Caco-2 (cell line): ENCODE measurements at regions not wholly inside any gene's neighbourhood (a gene's known extent, or its start where the extent isn't known, plus 50 kb on each side); places are given as distances from the start of the nearest gene placed in this dataset.

Experiments used
- BruUV-seq: library from RNA; stranded (reverse); fragments of 400-500 nt; replicated peaks from 2 replicates; lab custom pipeline; 2021; lab: Mats Ljungman, UMichigan
- CTCF ChIA-PET: fragments of 300-600 bp; sonication (Branson Sonifier 250); formaldehyde crosslinking; loops from one replicate; lab custom pipeline; 2022; ENCODE audit warnings: antibody characterized with exemption; lab: Charles Lee
- POLR2A ChIA-PET: fragments of 300-600 bp; sonication (Branson Sonifier 250); formaldehyde crosslinking; loops from one replicate; lab custom pipeline; 2022; ENCODE audit warnings: antibody characterized with exemption; lab: Charles Lee
- DNase-seq, 2 experiments: peaks; one replicate each; pipeline versions ENCODE4 v3.0.0 to v3.0.0-alpha.2; 2020 to 2022
- H3K27me3 ChIP-seq: replicated peaks from 2 replicates; pipeline ENCODE4 v1.6.0; 2011; ENCODE audit warnings: low read length; ENCODE audit not compliant: control insufficient read depth, insufficient read depth
- H3K36me3 ChIP-seq: 2 replicates; pipeline ENCODE4 v1.5.1; 2011; ENCODE audit warnings: low read length; ENCODE audit not compliant: control insufficient read depth, insufficient read depth
- H3K4me1 ChIP-seq: fragments of 250-450 bp; sonication (Bioruptor Pico); 2 replicates; pipeline ENCODE4 v1.5.1; 2020; ENCODE audit warnings: mild to moderate bottlenecking
- H3K4me3 ChIP-seq: 2 replicates; pipeline ENCODE4 v1.5.1; 2011; ENCODE audit warnings: low read depth, mild to moderate bottlenecking, control low read depth, low read length
- H3K9me3 ChIP-seq: fragments of 250-450 bp; sonication (Bioruptor Pico); 2 replicates; pipeline ENCODE4 v1.5.1; 2020; ENCODE audit warnings: mild to moderate bottlenecking, moderate library complexity
- H3K27ac Mint-ChIP-seq: one replicate; pipeline ENCODE4 v1.8.0; 2022; ENCODE audit warnings: mixed read lengths; ENCODE audit not compliant: unreplicated experiment
- H3K27me3 Mint-ChIP-seq: one replicate; pipeline ENCODE4 v1.8.0; 2022; ENCODE audit warnings: mixed read lengths; ENCODE audit not compliant: insufficient read depth, unreplicated experiment
- H3K36me3 Mint-ChIP-seq: one replicate; pipeline ENCODE4 v1.8.0; 2022; ENCODE audit warnings: mild to moderate bottlenecking, mixed read lengths; ENCODE audit not compliant: insufficient read depth, unreplicated experiment
- H3K4me1 Mint-ChIP-seq: one replicate; pipeline ENCODE4 v1.8.0; 2022; ENCODE audit warnings: low read depth, mixed read lengths; ENCODE audit not compliant: unreplicated experiment
- H3K4me3 Mint-ChIP-seq: one replicate; pipeline ENCODE4 v1.8.0; 2022; ENCODE audit warnings: mild to moderate bottlenecking, moderate library complexity, mixed read lengths; ENCODE audit not compliant: unreplicated experiment
- H3K9me3 Mint-ChIP-seq: one replicate; pipeline ENCODE4 v1.8.0; 2022; ENCODE audit warnings: mixed read lengths; ENCODE audit not compliant: unreplicated experiment
- intact Hi-C: fragments of 100-400 bp; cut with micrococcal nuclease; formaldehyde crosslinking; loops from one replicate; pipeline ENCODE4 v1.10.0; 2022; ENCODE audit not compliant: unreplicated experiment
- TF ChIP-seq, protein P1 (sequence below), 2 experiments: fragments of 200-600 bp in 1 of 2; IDR thresholded peaks; 1 replicate in 1 of 2; 2 replicates in 1 of 2; pipeline versions ENCODE4 v1.5.1 to v1.8.0; 2011 to 2022; ENCODE audit warnings: antibody characterized with exemption in 1 of 2, control low read depth in 1 of 2, inconsistent platforms in 1 of 2, low read depth in 1 of 2, low read length in 1 of 2, mild to moderate bottlenecking in 1 of 2, moderate library complexity in 1 of 2; ENCODE audit not compliant: insufficient read depth in 1 of 2, severe bottlenecking in 1 of 2, unreplicated experiment in 1 of 2

DNA sequence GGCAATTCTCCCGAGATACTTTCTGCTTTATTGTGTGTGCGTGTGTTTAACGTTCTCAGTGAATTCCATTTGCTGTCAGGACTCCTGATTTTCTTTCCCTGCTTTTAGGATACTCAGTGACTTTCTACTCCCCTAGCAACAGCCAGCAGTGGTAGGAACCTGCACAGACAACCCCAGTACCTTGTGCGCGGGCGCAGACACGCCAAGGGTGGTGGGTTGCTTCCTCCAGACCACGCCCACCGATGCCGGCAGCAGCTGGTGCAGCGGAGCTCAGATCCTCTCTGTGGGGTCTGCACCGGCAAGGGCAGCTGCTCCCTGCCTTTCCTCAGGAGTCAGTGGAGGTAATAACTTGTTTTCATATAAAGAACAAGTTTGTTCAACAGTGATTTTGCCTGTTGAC lies 225.1 kb upstream of the NDN start:
- CTCF ChIA-PET = no interaction called here
- H3K4me1 Mint-ChIP-seq = no peaks in the 10 kb centered on the region
- H3K36me3 Mint-ChIP-seq = no peaks in the 10 kb centered on the region
- no peak overlapping the region for H3K4me3 Mint-ChIP-seq
- no peaks in the 10 kb centered on the region for H3K4me1 ChIP-seq
- no TSS peak for BruUV-seq
- intact Hi-C loops = no loop called here
- POLR2A ChIA-PET = no interaction called here
- no peak overlapping the region for H3K4me3 ChIP-seq
- H3K27ac Mint-ChIP-seq = no peak overlapping the region
- peaks cover 6% of the 10 kb centered on the region for H3K27me3 Mint-ChIP-seq
- no peaks in the 10 kb centered on the region for H3K27me3 ChIP-seq
- TF ChIP-seq, protein P1, sequence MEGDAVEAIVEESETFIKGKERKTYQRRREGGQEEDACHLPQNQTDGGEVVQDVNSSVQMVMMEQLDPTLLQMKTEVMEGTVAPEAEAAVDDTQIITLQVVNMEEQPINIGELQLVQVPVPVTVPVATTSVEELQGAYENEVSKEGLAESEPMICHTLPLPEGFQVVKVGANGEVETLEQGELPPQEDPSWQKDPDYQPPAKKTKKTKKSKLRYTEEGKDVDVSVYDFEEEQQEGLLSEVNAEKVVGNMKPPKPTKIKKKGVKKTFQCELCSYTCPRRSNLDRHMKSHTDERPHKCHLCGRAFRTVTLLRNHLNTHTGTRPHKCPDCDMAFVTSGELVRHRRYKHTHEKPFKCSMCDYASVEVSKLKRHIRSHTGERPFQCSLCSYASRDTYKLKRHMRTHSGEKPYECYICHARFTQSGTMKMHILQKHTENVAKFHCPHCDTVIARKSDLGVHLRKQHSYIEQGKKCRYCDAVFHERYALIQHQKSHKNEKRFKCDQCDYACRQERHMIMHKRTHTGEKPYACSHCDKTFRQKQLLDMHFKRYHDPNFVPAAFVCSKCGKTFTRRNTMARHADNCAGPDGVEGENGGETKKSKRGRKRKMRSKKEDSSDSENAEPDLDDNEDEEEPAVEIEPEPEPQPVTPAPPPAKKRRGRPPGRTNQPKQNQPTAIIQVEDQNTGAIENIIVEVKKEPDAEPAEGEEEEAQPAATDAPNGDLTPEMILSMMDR (IDR thresholded peaks at IDR 0.05; ENCODE audit: insufficient read depth in 1 of 2, low read depth in 1 of 2, low read length in 1 of 2, severe bottlenecking in 1 of 2, unreplicated experiment in 1 of 2) = no peak
- H3K9me3 Mint-ChIP-seq = no peaks in the 10 kb centered on the region
- no peaks in the 10 kb centered on the region for H3K9me3 ChIP-seq
- no peak for DNase-seq
- H3K36me3 ChIP-seq = no peaks in the 10 kb centered on the region

DNA sequence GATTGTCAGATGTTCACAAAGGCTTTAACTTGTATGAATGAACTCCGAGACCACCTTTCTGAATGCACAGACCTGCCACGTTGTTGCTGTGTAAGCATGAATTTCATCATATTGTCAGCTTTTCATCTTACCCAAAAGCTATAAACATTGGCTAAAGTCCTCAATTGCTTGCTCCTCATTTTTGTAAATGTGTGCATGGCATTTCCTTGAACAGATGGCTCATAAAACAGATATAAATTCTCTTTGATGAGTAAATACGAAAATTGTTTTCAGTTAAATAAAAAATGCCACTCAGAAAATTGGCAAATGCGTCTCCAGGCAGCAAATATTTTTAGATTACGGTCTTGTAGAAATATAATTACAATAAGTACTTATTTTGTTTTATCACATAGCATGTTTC lies 226.0 kb upstream of the NDN start:
- no peaks in the 10 kb centered on the region for H3K4me1 ChIP-seq
- H3K36me3 ChIP-seq = no peaks in the 10 kb centered on the region
- no peaks in the 10 kb centered on the region for H3K9me3 ChIP-seq
- BruUV-seq = no TSS peak
- ChIA-PET POLR2A (no interaction called here), CTCF (no interaction called here)
- peaks cover 6% of the 10 kb centered on the region for H3K27me3 Mint-ChIP-seq
- no peak for DNase-seq
- intact Hi-C loops = no loop called here
- H3K4me3 Mint-ChIP-seq = no peak overlapping the region
- no peaks in the 10 kb centered on the region for H3K4me1 Mint-ChIP-seq
- H3K36me3 Mint-ChIP-seq = no peaks in the 10 kb centered on the region
- H3K4me3 ChIP-seq = no peak overlapping the region
- H3K9me3 Mint-ChIP-seq = no peaks in the 10 kb centered on the region
- TF ChIP-seq, protein P1 (IDR thresholded peaks at IDR 0.05; ENCODE audit: insufficient read depth in 1 of 2, low read depth in 1 of 2, low read length in 1 of 2, severe bottlenecking in 1 of 2, unreplicated experiment in 1 of 2) = no peak
- H3K27me3 ChIP-seq = no peaks in the 10 kb centered on the region
- no peak overlapping the region for H3K27ac Mint-ChIP-seq

DNA sequence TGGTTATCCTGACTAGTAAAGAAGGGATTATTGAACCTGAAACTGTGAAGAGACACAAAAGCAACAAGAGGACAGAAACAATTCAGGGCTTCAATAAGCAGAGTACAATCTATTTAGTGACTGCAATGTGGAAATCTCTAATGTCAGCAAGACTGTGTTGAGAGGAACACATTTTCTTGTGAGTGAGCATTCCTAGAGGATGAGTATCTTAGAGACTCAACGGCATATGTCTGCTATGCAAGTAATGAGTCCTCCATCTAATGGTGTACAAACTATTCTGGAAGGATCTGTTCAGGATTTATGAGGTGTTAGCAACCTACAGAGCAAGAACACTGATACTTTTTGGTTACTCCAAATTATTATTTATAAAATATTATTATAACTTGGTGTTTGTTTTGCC lies 226.5 kb upstream of the NDN start:
- ChIA-PET POLR2A (no interaction called here), CTCF (no interaction called here)
- Mint-ChIP-seq H3K4me1 (no peaks in the 10 kb centered on the region), H3K27ac (no peak overlapping the region), H3K4me3 (no peak overlapping the region), H3K36me3 (no peaks in the 10 kb centered on the region), H3K9me3 (no peaks in the 10 kb centered on the region), H3K27me3 (peaks cover 6% of the 10 kb centered on the region)
- Histone ChIP-seq H3K27me3 (no peaks in the 10 kb centered on the region), H3K4me3 (no peak overlapping the region), H3K4me1 (no peaks in the 10 kb centered on the region), H3K36me3 (no peaks in the 10 kb centered on the region), H3K9me3 (no peaks in the 10 kb centered on the region)
- DNase-seq = no peak
- no TSS peak for BruUV-seq
- intact Hi-C loops = no loop called here
- TF ChIP-seq, protein P1 (IDR thresholded peaks at IDR 0.05; ENCODE audit: insufficient read depth in 1 of 2, low read depth in 1 of 2, low read length in 1 of 2, severe bottlenecking in 1 of 2, unreplicated experiment in 1 of 2) = no peak
